ENCODE measurements at regions not wholly inside any gene's neighbourhood (a gene's known extent, or its start where the extent isn't known, plus 50 kb on each side); places are given as distances from the start of the nearest gene placed in this dataset.

GRCh38 chr11:37248145-37248544, 650.1 kb upstream of the RAG2 start:
- no peak for TF ChIP-seq REST (IDR thresholded peaks at IDR 0.05; ENCODE audit: insufficient replicate concordance, low read depth)
- no peak for TF ChIP-seq CTCF (IDR thresholded peaks at IDR 0.05; ENCODE audit: insufficient read depth, low read length)
- TF ChIP-seq GABPA (IDR thresholded peaks at IDR 0.05; ENCODE audit: low read depth), result no peak
- TF ChIP-seq POLR2AphosphoS5 (IDR thresholded peaks at IDR 0.05; ENCODE audit: low read depth), result no peak

Measured in HL-60 (cell line).